Lower leg skin (tissue), 4 donors: ENCODE measurements at regions not wholly inside any gene's neighbourhood (a gene's known extent, or its start where the extent isn't known, plus 50 kb on each side); places are given as distances from the start of the nearest gene placed in this dataset.
"Not testable (repeated sequence)": the region's sequence is repeated elsewhere in the genome, so short reads cannot be mapped to it uniquely, and the experiment has no call there.

Experiments used
- DNase-seq, 2 donors: peaks; one replicate each; pipeline ENCODE4 v3.0.0-alpha.2; 2019; ENCODE audit warnings: low spot score in 2 of 2
- H3K4me3 ChIP-seq: fragments of 200-600 bp; sonication (generic); 2 replicates; pipeline ENCODE4 v1.5.1; 2017; ENCODE audit warnings: mild to moderate bottlenecking, low read depth; ENCODE audit not compliant: poor library complexity, severe bottlenecking
- CTCF ChIP-seq, 3 donors: fragments of 450-650 bp; IDR thresholded peaks; one replicate each; pipeline ENCODE4 v1.5.1; 2016; ENCODE audit warnings: antibody characterized with exemption in 3 of 3, mild to moderate bottlenecking in 3 of 3, moderate library complexity in 2 of 3
- POLR2A ChIP-seq, 2 donors: fragments of 450-650 bp; IDR thresholded peaks; one replicate each; pipeline ENCODE4 v1.6.1; 2016 to 2017; ENCODE audit warnings: antibody characterized with exemption in 2 of 2, mild to moderate bottlenecking in 1 of 2, moderate library complexity in 1 of 2
- WGBS, 2 donors: methylation state at CpG; one replicate each; pipeline ENCODE4 v1.1.5; 2018; 5-methylcytosine and 5-hydroxymethylcytosine counted together
- intact Hi-C: fragments of 100-400 bp; cut with DNase I; formaldehyde crosslinking; loops from one replicate; pipeline ENCODE4 v1.15.0; 2023; ENCODE audit warnings: low total_unique reads

- intact Hi-C loops: loop anchor here (5.0 kb wide), 1 partner anchor 288 kb away; no protein-coding TSS in a partner anchor
- H3K4me3 ChIP-seq: no peak overlapping the region
- no peak for DNase-seq
- WGBS, 2 donors: 52 to 62% methylated on average over 2 of the region's 2 CpGs
- TF ChIP-seq CTCF (IDR thresholded peaks at IDR 0.05): no peak
- no peak for TF ChIP-seq POLR2A (IDR thresholded peaks at IDR 0.05)
These were observed 1233.3 kb upstream of the PABPC4L start for GRCh38 chr4:135434936-135435335.

GRCh38 chr4:135429528-135429927 is 1227.9 kb upstream of the PABPC4L start:
- TF ChIP-seq CTCF (IDR thresholded peaks at IDR 0.05) (no peak), POLR2A (IDR thresholded peaks at IDR 0.05) (no peak)
- WGBS, 2 donors: 83 to 90% methylated on average over 1 of the region's 1 CpG
- intact Hi-C loops: no loop called here
- H3K4me3 ChIP-seq: no peak overlapping the region
- DNase-seq: no peak

- H3K4me3 ChIP-seq: no peak overlapping the region
- 91 to 92% methylated on average over 1 of the region's 1 CpG for WGBS, 2 donors
- TF ChIP-seq POLR2A (IDR thresholded peaks at IDR 0.05) (no peak), CTCF (IDR thresholded peaks at IDR 0.05) (no peak)
- no peak for DNase-seq
- intact Hi-C loops: no loop called here
These were observed 1216.8 kb upstream of the PABPC4L start for GRCh38 chr4:135418353-135418752.

- TF ChIP-seq CTCF (IDR thresholded peaks at IDR 0.05): no peak
- TF ChIP-seq POLR2A (IDR thresholded peaks at IDR 0.05): no peak
- no peak for DNase-seq
- intact Hi-C loops: no loop called here
- WGBS, 2 donors: 73 to 80% methylated on average over 4 of the region's 4 CpGs
- H3K4me3 ChIP-seq: no peak overlapping the region
These were observed 1210.6 kb upstream of the PABPC4L start for GRCh38 chr4:135412213-135412612.

GRCh38 chr4:135411251-135411650 is 1209.7 kb upstream of the PABPC4L start:
- DNase-seq: no peak
- intact Hi-C loops: no loop called here
- H3K4me3 ChIP-seq: no peak overlapping the region
- WGBS, 2 donors: 39 to 51% methylated on average over 2 of the region's 2 CpGs
- no peak for TF ChIP-seq CTCF (IDR thresholded peaks at IDR 0.05)
- TF ChIP-seq POLR2A (IDR thresholded peaks at IDR 0.05): no peak

- intact Hi-C loops, H3K4me3 ChIP-seq, DNase-seq: not testable (repeated sequence)
- WGBS, 2 donors: 75 to 80% methylated on average over 4 of the region's 4 CpGs
These were observed 1207.7 kb upstream of the PABPC4L start for GRCh38 chr4:135409261-135409660.
